ENCODE measurements at regions not wholly inside any gene's neighbourhood (a gene's known extent, or its start where the extent isn't known, plus 50 kb on each side); places are given as distances from the start of the nearest gene placed in this dataset.

GRCh38 chr14:45897439-45897838 lies 644.4 kb upstream of the MIS18BP1 start (continued):
- TF ChIP-seq ZNF318 (IDR thresholded peaks at IDR 0.05; ENCODE audit: borderline replicate concordance in 1 of 2, low read depth in 1 of 2) (no peak), VEZF1 (CRISPR knock-in tag; IDR thresholded peaks at IDR 0.05) (no peak), CBFA2T2 (conservative IDR thresholded peaks at IDR 0.05) (no peak), ETV6 (IDR thresholded peaks at IDR 0.05; ENCODE audit: borderline replicate concordance in 1 of 2, low read depth in 2 of 2, low read length in 1 of 2) (no peak), ETV6 (CRISPR knock-in tag; IDR thresholded peaks at IDR 0.05; ENCODE audit: borderline replicate concordance) (no peak), ZNF436 (CRISPR knock-in tag; IDR thresholded peaks at IDR 0.05) (no peak), KAT7 (CRISPR knock-in tag; IDR thresholded peaks at IDR 0.05; ENCODE audit: borderline replicate concordance) (no peak), PRDM10 (IDR thresholded peaks at IDR 0.05; ENCODE audit: partially characterized antibody) (no peak), CSDE1 (IDR thresholded peaks at IDR 0.05) (no peak), ZKSCAN8 (CRISPR knock-in tag; IDR thresholded peaks at IDR 0.05) (no peak)
- TF ChIP-seq, protein P1, sequence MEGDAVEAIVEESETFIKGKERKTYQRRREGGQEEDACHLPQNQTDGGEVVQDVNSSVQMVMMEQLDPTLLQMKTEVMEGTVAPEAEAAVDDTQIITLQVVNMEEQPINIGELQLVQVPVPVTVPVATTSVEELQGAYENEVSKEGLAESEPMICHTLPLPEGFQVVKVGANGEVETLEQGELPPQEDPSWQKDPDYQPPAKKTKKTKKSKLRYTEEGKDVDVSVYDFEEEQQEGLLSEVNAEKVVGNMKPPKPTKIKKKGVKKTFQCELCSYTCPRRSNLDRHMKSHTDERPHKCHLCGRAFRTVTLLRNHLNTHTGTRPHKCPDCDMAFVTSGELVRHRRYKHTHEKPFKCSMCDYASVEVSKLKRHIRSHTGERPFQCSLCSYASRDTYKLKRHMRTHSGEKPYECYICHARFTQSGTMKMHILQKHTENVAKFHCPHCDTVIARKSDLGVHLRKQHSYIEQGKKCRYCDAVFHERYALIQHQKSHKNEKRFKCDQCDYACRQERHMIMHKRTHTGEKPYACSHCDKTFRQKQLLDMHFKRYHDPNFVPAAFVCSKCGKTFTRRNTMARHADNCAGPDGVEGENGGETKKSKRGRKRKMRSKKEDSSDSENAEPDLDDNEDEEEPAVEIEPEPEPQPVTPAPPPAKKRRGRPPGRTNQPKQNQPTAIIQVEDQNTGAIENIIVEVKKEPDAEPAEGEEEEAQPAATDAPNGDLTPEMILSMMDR (IDR thresholded peaks at IDR 0.05 in 2 of 3, conservative IDR thresholded peaks at IDR 0.05 in 1 of 3; ENCODE audit: insufficient read depth in 2 of 3, low read depth in 1 of 3, low read length in 3 of 3) = no peak
